ENCODE measurements at regions not wholly inside any gene's neighbourhood (a gene's known extent, or its start where the extent isn't known, plus 50 kb on each side); places are given as distances from the start of the nearest gene placed in this dataset.
"Not testable (repeated sequence)": the region's sequence is repeated elsewhere in the genome, so short reads cannot be mapped to it uniquely, and the experiment has no call there.

DNA sequence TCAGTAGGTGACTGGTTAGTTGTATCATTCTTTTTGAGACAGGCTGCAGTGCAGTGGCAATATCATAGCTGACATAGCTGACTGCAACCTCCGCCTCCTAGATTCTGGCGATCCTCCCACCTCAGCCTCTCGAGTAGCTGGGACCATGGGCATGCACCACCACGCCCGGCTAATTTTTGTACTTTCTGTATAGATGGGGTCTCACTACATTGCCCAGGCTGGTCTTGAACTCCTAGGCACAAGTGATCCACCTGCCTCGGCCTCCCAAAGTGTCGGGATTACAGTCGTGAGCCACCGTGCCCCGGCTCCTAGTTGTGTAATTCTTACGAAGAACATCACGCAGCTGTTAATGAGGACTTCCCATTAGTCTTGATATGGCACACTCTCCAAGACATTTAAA lies 123.4 kb upstream of the VKORC1L1 start:
- Histone ChIP-seq H3K4me3 (ENCODE audit: extremely low read depth, insufficient read depth, low read length, poor library complexity, severe bottlenecking) (no peak overlapping the region), H3K9me3 (ENCODE audit: control insufficient read depth, low read length) (no peaks in the 10 kb centered on the region), H3K27ac (ENCODE audit: low read depth, low read length, severe bottlenecking) (no peak overlapping the region), H3K4me1 (ENCODE audit: control insufficient read depth, insufficient read depth, low read length, poor library complexity, severe bottlenecking) (no peaks in the 10 kb centered on the region), H3K36me3 (ENCODE audit: control insufficient read depth, insufficient read depth, low read length) (peaks cover 14% of the 10 kb centered on the region)
- 93 to 100% methylated on average over 9 of the region's 12 CpGs for WGBS, 2 experiments (ENCODE audit: insufficient coverage in 2 of 2)

DNA sequence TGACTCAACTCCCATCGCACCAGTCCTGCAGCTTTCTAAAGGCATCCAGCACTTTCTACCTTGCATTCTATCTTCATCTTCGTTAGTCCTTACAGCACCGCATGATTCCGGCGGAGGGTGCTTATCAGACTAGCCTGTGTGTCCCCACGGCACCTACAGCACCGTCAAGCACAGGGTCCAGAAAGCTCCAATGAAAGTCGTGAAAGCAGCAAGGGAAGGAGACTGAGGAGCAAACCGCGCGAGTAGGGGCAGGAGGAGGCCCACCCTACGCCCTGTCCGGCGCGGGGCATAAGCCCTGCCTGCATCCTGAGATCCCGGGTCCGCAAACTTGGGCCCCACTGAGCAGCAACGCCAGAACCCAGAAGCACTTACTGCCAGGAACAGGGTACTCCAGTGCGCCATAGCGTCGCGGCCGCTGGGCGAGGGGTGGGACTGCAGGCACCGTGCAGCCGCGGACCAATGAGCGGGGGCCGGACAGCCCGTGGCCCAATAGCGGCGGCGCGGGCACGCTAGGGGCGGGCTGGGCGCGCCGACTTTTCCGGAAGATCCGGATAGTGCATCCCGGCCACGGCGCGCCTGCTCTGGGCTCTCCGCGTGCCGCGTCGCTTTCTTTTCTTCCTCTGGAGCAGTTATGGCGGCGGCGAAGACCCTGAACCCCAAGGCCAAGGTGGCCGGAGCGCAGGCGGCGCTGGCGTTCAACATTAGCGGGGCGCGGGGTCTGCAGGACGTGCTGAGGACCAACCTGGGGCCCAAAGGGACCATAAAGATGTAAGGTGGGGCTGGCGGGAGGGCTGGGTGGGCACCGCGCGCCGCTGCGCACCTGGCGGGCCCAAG lies 122.1 kb upstream of the VKORC1L1 start:
- Histone ChIP-seq H3K9me3 (ENCODE audit: control insufficient read depth, low read length) (no peaks in the 10 kb centered on the region), H3K36me3 (ENCODE audit: control insufficient read depth, insufficient read depth, low read length) (peaks cover 24% of the 10 kb centered on the region), H3K4me3 (ENCODE audit: extremely low read depth, insufficient read depth, low read length, poor library complexity, severe bottlenecking) (peak overlapping the region; percentile 90), H3K4me1 (ENCODE audit: control insufficient read depth, insufficient read depth, low read length, poor library complexity, severe bottlenecking) (no peaks in the 10 kb centered on the region), H3K27ac (ENCODE audit: low read depth, low read length, severe bottlenecking) (peak overlapping the region; percentile 79)
- WGBS, 2 experiments (ENCODE audit: insufficient coverage in 2 of 2), result 0 to 1% methylated on average over 58 to 59 of the region's 69 CpGs

DNA sequence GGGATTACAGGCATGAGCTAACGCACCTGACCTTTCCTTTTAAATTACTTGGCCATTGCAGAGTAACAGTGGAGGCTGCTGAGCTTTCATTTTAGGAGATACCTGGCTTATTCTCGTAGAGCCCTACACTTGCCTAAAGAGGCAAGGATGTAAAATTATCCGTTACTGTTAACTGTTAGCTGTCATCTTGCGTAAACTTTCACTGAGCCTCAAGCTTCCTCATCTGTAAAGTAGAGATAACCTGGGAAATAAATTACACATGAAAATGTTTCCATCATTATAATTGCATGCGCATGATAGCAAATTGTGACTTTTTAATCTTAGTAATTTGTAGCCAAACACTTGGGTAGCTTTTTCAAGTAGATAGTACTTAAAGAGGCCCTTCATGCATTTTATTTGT lies 118.8 kb upstream of the VKORC1L1 start:
- 100% methylated on average over 1 of the region's 5 CpGs for WGBS, 2 experiments (ENCODE audit: insufficient coverage in 2 of 2)
- not testable (repeated sequence) for H3K9me3 ChIP-seq (ENCODE audit: control insufficient read depth, low read length); H3K27ac ChIP-seq (ENCODE audit: low read depth, low read length, severe bottlenecking); H3K4me1 ChIP-seq (ENCODE audit: control insufficient read depth, insufficient read depth, low read length, poor library complexity, severe bottlenecking); H3K4me3 ChIP-seq (ENCODE audit: extremely low read depth, insufficient read depth, low read length, poor library complexity, severe bottlenecking)
- H3K36me3 ChIP-seq (ENCODE audit: control insufficient read depth, insufficient read depth, low read length), result peaks cover 29% of the 10 kb centered on the region

DNA sequence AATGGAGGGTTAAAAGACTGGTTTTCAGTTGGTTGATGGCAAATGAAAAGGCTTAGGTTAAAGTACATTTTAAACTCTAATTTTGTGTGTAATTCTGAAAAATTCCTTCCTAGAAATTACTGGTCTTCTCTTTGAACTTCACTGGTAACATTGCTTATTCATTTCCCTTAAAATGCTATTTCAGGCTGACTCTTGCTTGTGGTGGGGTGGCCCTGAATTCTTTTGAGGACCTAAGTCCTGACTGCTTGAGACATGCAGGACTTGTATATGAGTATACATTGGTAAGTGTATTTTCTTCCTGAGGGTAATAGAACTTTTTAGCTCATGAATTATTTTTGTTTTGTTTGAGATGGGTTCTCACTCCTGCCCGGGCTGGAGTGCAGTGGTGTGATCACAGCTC lies 113.9 kb upstream of the VKORC1L1 start:
- H3K9me3 ChIP-seq (ENCODE audit: control insufficient read depth, low read length); H3K4me3 ChIP-seq (ENCODE audit: extremely low read depth, insufficient read depth, low read length, poor library complexity, severe bottlenecking); H3K27ac ChIP-seq (ENCODE audit: low read depth, low read length, severe bottlenecking); H3K4me1 ChIP-seq (ENCODE audit: control insufficient read depth, insufficient read depth, low read length, poor library complexity, severe bottlenecking): not testable (repeated sequence)
- peaks cover 28% of the 10 kb centered on the region for H3K36me3 ChIP-seq (ENCODE audit: control insufficient read depth, insufficient read depth, low read length)
- no CpG with 5 or more reads among the region's 1 CpG for WGBS, 2 experiments (ENCODE audit: insufficient coverage in 2 of 2)

DNA sequence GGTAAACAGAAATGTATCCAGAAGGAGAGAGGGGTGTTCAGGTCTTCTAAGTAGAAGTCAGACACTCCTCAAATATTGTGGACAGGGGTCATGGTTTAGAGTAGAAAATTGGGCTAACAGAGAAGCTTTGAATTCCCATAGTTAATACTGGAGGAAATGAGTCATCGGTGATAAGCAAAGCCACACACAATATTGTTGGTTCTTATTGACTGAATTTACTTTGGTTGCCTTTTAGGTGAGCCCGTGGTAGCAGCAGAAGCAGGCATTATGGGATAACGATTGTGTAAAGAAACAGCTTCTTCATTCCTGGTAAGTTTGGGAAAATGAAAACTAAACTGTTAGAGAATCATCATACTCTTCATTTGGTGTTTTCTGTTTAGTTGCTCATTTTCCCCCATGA lies 110.2 kb upstream of the VKORC1L1 start:
- WGBS, 2 experiments (ENCODE audit: insufficient coverage in 2 of 2), result no CpG with 5 or more reads among the region's 3 CpGs
- Histone ChIP-seq H3K27ac (ENCODE audit: low read depth, low read length, severe bottlenecking) (peak overlapping the region; percentile 57), H3K36me3 (ENCODE audit: control insufficient read depth, insufficient read depth, low read length) (peaks cover 12% of the 10 kb centered on the region)
- not testable (repeated sequence) for H3K4me3 ChIP-seq (ENCODE audit: extremely low read depth, insufficient read depth, low read length, poor library complexity, severe bottlenecking); H3K9me3 ChIP-seq (ENCODE audit: control insufficient read depth, low read length); H3K4me1 ChIP-seq (ENCODE audit: control insufficient read depth, insufficient read depth, low read length, poor library complexity, severe bottlenecking)

DNA sequence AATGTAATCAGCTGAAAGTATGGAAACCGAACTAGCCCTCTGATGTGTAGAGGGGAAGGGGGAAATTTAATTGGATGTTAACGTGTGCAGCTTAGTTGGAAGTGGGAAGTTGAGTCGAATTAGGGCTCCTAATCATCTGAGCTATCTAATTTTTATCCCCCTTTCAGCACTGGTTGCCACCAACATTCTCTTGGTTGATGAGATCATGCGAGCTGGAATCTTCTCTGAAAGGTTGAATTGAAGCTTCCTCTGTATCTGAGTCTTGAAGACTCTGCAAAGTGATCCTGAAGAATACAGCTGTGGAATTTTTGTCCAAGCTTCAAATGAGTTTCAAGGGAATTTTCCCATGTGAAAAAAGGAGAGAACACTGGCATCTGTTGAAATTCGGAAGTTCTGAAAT lies 109.8 kb upstream of the VKORC1L1 start:
- H3K4me3 ChIP-seq (ENCODE audit: extremely low read depth, insufficient read depth, low read length, poor library complexity, severe bottlenecking); H3K4me1 ChIP-seq (ENCODE audit: control insufficient read depth, insufficient read depth, low read length, poor library complexity, severe bottlenecking); H3K9me3 ChIP-seq (ENCODE audit: control insufficient read depth, low read length): not testable (repeated sequence)
- H3K36me3 ChIP-seq (ENCODE audit: control insufficient read depth, insufficient read depth, low read length), result peaks cover 12% of the 10 kb centered on the region
- peak overlapping the region; percentile 57 for H3K27ac ChIP-seq (ENCODE audit: low read depth, low read length, severe bottlenecking)
- no CpG with 5 or more reads among the region's 5 CpGs for WGBS, 2 experiments (ENCODE audit: insufficient coverage in 2 of 2)

DNA sequence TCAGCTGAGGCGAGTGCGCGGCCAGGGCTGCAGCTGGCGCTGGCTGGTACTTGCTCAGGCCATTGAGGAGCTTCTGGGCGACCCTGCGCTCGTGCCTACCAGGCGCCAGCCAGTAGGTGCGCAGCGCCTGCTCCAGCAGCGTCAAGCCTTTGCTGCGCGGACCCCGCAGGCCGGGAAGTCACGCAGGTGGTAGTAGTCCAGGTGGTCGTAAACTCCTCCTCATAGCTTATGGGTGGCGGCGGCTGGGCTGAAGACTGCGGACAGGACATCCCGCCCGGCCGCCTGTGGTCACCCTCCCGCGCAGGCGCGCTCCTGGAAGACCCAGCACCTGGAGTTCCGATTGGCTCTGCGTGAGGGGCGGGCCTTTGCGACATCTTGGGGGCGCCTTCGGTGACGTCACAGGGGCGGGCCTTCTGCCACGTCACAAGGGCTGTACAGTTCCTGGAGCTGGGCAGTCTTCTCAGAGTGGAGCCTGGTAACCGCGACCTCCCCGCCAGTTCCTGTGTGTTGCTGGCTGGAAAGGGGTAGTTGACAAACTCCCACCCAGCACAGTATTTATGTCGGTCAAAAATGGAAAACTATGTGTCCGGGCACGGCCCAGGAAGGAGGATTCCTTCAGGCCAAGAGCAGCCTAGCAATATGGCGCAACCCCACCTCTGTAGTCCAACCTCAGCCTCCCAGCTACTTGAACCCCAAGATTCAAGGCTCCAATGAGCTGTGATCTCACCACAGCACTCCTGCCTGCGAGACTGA lies 102.2 kb upstream of the VKORC1L1 start:
- H3K27ac ChIP-seq (ENCODE audit: low read depth, low read length, severe bottlenecking); H3K36me3 ChIP-seq (ENCODE audit: control insufficient read depth, insufficient read depth, low read length); H3K4me1 ChIP-seq (ENCODE audit: control insufficient read depth, insufficient read depth, low read length, poor library complexity, severe bottlenecking); H3K9me3 ChIP-seq (ENCODE audit: control insufficient read depth, low read length): not testable (repeated sequence)
- 9 to 10% methylated on average over 23 to 29 of the region's 44 CpGs for WGBS, 2 experiments (ENCODE audit: insufficient coverage in 2 of 2)
- peak overlapping the region; percentile 59 for H3K4me3 ChIP-seq (ENCODE audit: extremely low read depth, insufficient read depth, low read length, poor library complexity, severe bottlenecking)

DNA sequence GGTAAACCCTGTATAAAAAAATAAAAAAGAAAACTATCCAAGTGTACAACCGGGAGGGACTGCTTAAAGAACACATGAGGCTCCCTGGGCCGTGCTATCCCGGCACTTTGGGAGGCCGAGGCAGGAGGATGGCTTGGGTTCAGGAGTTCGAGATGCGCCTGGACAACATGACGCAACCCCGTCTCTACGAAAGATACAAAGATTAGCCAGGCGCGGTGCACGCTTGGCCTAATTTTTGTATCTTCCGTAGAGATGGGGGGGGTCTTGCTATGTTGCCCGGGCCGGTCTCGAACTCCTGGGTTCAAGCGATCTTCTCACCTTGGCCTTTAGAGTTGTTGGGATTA lies 101.7 kb upstream of the VKORC1L1 start:
- peak overlapping the region; percentile 59 for H3K4me3 ChIP-seq (ENCODE audit: extremely low read depth, insufficient read depth, low read length, poor library complexity, severe bottlenecking)
- WGBS, 2 experiments (ENCODE audit: insufficient coverage in 2 of 2), result 94 to 96% methylated on average over 6 to 12 of the region's 17 CpGs
- H3K4me1 ChIP-seq (ENCODE audit: control insufficient read depth, insufficient read depth, low read length, poor library complexity, severe bottlenecking); H3K27ac ChIP-seq (ENCODE audit: low read depth, low read length, severe bottlenecking); H3K36me3 ChIP-seq (ENCODE audit: control insufficient read depth, insufficient read depth, low read length); H3K9me3 ChIP-seq (ENCODE audit: control insufficient read depth, low read length): not testable (repeated sequence)

DNA sequence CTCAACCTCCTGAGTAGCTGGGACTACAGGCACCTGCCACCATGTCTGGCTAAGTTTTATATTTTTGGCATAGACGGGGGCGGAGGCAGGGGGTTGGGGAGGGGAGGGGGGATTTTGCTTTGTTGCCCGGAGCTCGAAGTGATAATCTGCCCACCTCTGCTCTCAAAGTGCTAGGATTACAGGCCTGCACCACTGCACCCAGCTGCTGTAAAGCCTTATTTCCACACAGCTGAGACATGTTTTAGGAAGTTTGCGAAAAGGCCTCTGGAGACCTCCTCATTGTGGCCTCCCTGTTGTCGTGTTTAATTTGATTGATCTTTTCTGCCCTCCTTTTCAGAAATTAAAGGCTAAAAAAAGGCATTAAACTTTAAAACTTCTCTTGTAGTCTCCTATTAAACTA lies 96.2 kb upstream of the VKORC1L1 start:
- H3K36me3 ChIP-seq (ENCODE audit: control insufficient read depth, insufficient read depth, low read length); H3K9me3 ChIP-seq (ENCODE audit: control insufficient read depth, low read length); H3K4me3 ChIP-seq (ENCODE audit: extremely low read depth, insufficient read depth, low read length, poor library complexity, severe bottlenecking); H3K4me1 ChIP-seq (ENCODE audit: control insufficient read depth, insufficient read depth, low read length, poor library complexity, severe bottlenecking); H3K27ac ChIP-seq (ENCODE audit: low read depth, low read length, severe bottlenecking): not testable (repeated sequence)
- WGBS, 2 experiments (ENCODE audit: insufficient coverage in 2 of 2), result no CpG with 5 or more reads among the region's 6 CpGs

DNA sequence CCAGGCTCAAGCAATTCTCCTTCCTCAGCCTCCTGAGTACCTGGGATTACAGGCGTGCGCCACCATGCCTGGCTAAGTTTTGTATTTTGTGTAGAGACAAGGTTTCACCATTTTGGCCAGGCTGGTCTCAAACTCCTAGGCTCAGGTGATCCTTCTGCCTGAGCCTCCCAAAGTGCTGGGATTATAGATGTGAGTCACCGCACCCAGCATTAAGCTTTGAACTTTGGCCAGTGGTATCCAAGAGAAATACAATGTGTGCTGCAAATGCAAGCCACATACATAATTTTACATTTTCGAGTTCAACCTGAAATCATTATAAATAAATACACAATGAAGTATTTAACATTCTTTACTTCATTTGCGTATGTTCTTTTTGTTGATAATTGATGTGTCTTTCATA lies 82.9 kb upstream of the VKORC1L1 start:
- H3K4me1 ChIP-seq (ENCODE audit: control insufficient read depth, insufficient read depth, low read length, poor library complexity, severe bottlenecking); H3K27ac ChIP-seq (ENCODE audit: low read depth, low read length, severe bottlenecking); H3K4me3 ChIP-seq (ENCODE audit: extremely low read depth, insufficient read depth, low read length, poor library complexity, severe bottlenecking); H3K36me3 ChIP-seq (ENCODE audit: control insufficient read depth, insufficient read depth, low read length); H3K9me3 ChIP-seq (ENCODE audit: control insufficient read depth, low read length): not testable (repeated sequence)
- WGBS, 2 experiments (ENCODE audit: insufficient coverage in 2 of 2), result no CpG with 5 or more reads among the region's 5 CpGs

DNA sequence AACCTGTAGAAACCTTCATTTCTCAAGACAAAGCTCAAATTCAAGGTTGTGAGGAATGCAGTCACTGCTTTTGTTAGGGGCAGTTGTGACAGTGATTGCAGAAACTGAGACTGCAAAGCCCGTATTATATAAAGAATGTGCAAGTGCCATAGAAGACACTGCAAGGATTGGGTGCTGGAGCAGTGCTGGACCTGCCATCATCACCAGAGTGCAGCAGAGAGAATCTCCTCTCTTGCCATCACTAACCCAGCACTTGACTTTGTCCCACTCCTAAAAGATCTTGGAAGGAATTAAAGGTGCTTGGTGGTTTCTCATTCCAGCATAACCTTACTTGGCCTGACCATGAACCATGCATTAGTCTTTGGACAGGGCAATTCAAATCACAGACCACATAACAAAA lies 81.1 kb upstream of the VKORC1L1 start:
- H3K9me3 ChIP-seq (ENCODE audit: control insufficient read depth, low read length); H3K4me3 ChIP-seq (ENCODE audit: extremely low read depth, insufficient read depth, low read length, poor library complexity, severe bottlenecking); H3K36me3 ChIP-seq (ENCODE audit: control insufficient read depth, insufficient read depth, low read length); H3K4me1 ChIP-seq (ENCODE audit: control insufficient read depth, insufficient read depth, low read length, poor library complexity, severe bottlenecking); H3K27ac ChIP-seq (ENCODE audit: low read depth, low read length, severe bottlenecking): not testable (repeated sequence)
- WGBS, 2 experiments (ENCODE audit: insufficient coverage in 2 of 2), result no CpG with 5 or more reads among the region's 1 CpG
